A673 (cell line): ENCODE measurements at regions not wholly inside any gene's neighbourhood (a gene's known extent, or its start where the extent isn't known, plus 50 kb on each side); places are given as distances from the start of the nearest gene placed in this dataset.

Experiments
- EZH2 ChIP-seq: fragments of 200-600 bp; sonication (generic); IDR thresholded peaks from 2 replicates; pipeline ENCODE4 v1.6.1; 2017; ENCODE audit warnings: borderline replicate concordance, low read depth, mild to moderate bottlenecking, mixed read lengths, antibody characterized with exemption, low read length; ENCODE audit not compliant: poor library complexity, severe bottlenecking
- TF ChIP-seq, protein P1 (sequence below): fragments of 300-800, 200-600 bp; sonication (generic); conservative IDR thresholded peaks from 2 replicates; pipeline ENCODE4 v1.5.1; 2017; ENCODE audit warnings: low read depth, mild to moderate bottlenecking, antibody characterized with exemption, low read length, moderate library complexity, mixed read lengths

DNA sequence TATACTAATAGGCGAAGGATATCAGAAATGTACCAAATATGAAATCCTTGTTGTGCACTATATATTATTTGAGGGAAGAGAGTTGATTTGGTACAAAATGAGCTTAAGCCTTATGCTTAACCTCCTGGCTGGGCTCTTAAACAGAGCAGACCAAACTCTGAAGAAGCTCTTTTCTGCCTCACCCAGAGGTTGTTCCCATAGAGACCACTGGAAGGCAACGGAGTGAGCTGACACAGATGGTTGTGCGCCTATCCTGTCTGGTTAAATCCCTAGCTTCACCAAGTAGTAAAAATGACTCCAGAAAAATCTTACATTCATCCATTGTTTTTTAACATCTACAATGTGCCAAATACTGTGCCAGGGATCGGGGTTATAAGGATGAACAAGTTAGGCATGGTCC lies 55.9 kb upstream of the NOL4 start:
- TF ChIP-seq, protein P1, sequence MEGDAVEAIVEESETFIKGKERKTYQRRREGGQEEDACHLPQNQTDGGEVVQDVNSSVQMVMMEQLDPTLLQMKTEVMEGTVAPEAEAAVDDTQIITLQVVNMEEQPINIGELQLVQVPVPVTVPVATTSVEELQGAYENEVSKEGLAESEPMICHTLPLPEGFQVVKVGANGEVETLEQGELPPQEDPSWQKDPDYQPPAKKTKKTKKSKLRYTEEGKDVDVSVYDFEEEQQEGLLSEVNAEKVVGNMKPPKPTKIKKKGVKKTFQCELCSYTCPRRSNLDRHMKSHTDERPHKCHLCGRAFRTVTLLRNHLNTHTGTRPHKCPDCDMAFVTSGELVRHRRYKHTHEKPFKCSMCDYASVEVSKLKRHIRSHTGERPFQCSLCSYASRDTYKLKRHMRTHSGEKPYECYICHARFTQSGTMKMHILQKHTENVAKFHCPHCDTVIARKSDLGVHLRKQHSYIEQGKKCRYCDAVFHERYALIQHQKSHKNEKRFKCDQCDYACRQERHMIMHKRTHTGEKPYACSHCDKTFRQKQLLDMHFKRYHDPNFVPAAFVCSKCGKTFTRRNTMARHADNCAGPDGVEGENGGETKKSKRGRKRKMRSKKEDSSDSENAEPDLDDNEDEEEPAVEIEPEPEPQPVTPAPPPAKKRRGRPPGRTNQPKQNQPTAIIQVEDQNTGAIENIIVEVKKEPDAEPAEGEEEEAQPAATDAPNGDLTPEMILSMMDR = no peak
- TF ChIP-seq EZH2 = no peak
